ENCODE measurements at regions not wholly inside any gene's neighbourhood (a gene's known extent, or its start where the extent isn't known, plus 50 kb on each side); places are given as distances from the start of the nearest gene placed in this dataset.
A peak's percentile ranks its signal among the peaks of the same experiment; 100 is the strongest.

DNA sequence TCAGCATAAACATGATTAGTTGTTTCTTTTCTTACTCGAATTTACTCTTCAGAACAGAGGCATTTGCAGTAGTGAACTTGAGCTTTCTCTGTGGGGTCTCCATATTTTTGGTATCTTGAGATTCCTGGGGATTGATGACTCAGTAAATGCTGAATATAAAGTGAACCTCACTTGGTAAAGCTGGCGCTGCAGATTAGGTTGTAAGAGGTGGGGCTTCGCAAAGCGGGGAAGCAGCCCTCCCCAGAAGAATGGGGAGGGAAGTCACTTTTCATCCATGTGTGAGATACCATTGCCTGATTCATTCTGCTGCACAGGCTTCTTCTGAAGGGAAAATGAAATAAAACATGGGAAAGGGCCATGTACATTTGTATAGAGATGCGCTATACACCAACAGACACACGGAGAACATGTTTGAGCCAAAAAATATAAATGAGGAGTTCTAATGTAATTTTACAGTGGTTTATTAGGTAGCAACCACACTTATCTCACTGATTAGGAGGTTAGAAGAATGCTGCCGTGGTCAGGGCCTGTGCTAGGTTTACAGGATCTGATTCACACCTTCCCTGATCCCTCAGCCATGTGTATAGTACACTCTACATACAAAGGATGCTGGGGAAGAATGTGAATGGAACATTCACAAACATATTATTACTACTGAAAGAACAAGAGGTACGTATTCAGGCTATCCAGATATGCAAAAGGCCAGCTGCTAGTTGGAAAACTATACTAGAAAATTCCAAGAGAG, 63.5 kb downstream of the DNTTIP2 start:
- peak; percentile 39 for DNase-seq (ENCODE audit: low spot score)

- DNase-seq (ENCODE audit: low spot score): no peak
These were observed 64.1 kb downstream of the DNTTIP2 start for GRCh38 chr1:93814795-93815340.

GRCh38 chr1:93814059-93814794, 64.8 kb downstream of the DNTTIP2 start:
- peak; percentile 90 for DNase-seq (ENCODE audit: low spot score)

DNA sequence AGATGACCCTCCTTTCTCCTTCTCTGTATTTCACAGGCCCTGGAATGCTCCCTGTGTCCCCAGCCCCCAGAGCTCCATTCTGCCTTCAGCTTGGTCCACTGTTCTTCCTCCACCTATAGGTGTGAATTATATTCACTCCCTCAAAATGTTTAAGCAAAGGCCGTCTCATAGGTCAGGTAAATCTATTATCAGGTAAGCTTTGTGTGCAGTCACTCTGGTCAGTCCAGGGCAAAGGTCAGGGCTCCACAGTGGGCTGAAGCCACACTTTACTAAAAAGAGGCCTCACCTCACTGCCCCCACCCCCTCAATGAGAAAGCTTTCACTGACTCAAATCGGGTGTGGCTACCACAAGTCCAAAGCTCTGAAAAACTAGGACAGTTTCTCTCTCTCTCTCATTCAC, 65.9 kb downstream of the DNTTIP2 start:
- DNase-seq (ENCODE audit: low spot score): no peak

DNA sequence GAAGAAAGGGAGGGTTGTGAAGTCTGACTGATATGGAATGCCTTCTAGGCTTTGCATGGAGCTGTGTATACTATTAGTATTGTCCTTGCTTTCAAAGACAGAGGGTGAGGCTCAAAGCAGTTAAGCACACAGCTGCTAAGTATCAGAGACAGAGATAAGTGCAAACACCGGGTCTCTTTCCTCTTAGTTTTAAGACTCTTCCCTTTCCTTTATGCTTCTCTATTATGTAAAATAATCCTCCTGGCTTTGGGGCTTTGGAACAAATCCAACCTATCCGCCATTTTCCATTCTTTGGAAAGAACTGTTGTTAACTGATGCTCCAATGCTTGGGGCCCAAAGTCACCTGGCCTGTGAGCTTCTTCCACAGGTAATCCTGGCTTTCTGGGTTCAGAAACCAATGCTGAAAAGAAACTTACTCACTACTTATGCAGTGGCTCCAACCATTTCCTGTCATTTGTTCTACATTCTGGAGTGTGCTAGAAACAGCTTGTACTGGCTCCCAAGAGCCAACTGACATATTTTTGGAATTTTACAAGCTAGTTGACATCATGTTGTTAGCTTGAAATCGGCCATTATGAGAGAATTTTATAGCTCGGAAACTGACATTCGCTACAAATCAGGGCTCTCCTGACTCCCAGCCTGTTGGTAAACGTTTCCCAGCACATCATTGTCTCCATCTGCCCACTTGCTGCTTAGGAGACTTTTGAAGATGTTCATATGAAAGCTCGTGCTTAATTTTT, 67.5 kb downstream of the DNTTIP2 start:
- DNase-seq (ENCODE audit: low spot score): peak; percentile 31

- DNase-seq (ENCODE audit: low spot score): no peak
These were observed 68.7 kb downstream of the DNTTIP2 start for GRCh38 chr1:93810316-93810715.

DNA sequence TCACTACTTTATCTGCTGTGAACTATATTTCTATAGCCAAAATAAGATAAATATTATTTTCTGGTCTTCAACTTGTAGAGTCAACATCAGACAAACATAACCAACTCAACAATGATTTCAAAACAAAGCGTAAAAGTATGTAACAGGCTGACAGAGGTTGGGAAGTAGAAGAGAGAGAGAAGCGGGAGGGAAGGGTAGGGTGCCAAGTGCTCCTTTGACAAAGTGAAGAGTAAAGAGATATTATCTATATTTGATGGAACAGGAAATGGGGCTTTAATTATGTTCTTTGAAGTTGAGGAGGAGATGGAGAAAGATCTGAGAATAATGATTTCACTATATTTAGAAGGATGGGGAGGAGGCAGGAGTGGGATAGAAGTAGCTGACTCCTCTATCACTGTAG, 70.1 kb downstream of the DNTTIP2 start:
- no peak for DNase-seq (ENCODE audit: low spot score)

DNA sequence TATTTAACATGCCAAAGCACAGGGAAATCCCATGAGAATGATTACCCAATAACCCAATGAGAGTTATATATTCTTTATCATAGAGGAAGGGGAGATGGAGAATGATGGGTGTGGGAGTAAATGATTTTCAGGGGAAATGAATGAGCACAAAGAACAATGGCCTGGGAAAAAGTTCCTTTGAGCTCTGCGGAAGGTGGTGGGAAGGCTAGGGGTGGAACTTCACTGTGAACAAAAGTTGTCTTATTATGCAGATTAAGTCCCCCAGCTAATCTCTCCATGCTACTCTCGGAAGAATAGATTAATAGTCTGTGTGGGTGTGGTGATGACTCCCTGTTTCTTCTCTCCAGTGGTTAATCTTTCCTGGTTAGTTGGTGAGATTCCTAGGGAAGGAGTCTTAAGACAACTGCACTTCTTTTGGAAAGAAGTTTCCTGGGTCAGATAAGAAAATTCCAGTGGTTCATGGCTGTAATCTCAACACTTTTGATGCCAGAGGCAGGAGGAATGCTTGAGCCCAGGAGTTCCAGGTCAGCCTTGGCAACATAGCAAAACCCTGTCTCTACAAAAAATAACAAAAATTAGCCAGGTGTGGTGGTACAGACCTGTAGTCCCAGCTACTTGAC, 71.6 kb downstream of the DNTTIP2 start:
- DNase-seq (ENCODE audit: low spot score): no peak

GRCh38 chr1:93805027-93805610, 73.9 kb downstream of the DNTTIP2 start:
- DNase-seq (ENCODE audit: low spot score): no peak

DNA sequence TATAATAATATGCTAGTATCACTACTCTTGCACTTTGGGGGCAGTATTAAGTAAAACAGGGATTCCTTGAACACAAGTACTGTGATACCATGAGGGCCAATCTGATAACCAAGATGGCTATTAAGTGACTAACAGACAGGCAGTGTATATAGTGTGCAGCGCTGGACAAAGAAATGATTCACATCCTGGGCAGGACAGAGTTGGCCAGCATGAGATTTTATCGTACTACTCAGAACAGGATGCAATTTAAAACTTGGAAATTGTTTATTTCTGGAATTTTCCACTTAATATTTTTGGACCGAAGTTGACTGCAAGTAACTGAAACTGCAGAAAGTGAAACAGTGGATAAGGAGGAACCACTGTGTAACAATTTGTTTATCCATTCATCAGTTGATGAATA, 74.6 kb downstream of the DNTTIP2 start:
- DNase-seq (ENCODE audit: low spot score): no peak

- DNase-seq (ENCODE audit: low spot score): no peak
These were observed 77.5 kb downstream of the DNTTIP2 start for GRCh38 chr1:93801471-93801870.

DNA sequence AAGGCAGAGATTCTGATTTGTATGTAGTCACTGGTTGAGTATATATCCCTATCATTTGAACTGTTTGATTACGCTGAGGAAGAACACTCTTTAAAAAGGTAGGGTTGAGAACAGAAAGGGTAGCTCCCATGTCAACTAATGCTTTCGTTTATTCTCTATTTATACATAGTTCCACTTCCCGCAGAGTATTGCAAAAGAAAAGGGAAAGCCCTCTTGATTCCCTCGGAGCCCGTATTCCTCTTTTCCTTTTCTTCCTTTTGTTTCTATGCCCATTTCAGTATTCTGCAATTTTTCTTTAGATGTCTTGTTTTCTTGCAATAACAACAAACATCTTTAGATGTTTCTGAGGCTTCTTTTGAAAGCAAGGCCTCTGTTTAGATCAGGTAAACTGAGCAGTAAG, 78.2 kb downstream of the DNTTIP2 start:
- no peak for DNase-seq (ENCODE audit: low spot score)

GRCh38 chr1:93798291-93798690, 80.7 kb downstream of the DNTTIP2 start:
- no peak for DNase-seq (ENCODE audit: low spot score)

- DNase-seq (ENCODE audit: low spot score): no peak
These were observed 94.5 kb downstream of the DNTTIP2 start for GRCh38 chr1:93784538-93784937.

DNA sequence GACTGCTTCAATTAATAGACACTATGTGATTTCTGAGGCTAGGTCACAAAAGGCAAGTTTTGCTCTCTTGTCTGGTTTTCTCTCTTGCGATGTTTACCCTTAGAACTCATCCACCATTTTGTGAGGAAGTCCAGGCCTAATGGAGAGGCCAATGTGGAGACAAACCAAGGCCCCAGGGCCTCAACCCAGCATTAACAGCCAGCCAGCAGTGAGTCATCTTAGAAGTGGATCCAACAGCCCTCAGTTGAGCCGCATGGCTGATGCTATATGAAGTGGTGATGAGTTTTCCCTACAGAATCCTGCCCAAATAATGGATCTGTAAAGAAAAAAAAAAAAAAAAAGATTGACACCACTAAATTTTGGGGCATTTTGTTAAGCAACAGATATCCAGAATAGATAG, 95.1 kb downstream of the DNTTIP2 start:
- DNase-seq (ENCODE audit: low spot score): no peak

DNA sequence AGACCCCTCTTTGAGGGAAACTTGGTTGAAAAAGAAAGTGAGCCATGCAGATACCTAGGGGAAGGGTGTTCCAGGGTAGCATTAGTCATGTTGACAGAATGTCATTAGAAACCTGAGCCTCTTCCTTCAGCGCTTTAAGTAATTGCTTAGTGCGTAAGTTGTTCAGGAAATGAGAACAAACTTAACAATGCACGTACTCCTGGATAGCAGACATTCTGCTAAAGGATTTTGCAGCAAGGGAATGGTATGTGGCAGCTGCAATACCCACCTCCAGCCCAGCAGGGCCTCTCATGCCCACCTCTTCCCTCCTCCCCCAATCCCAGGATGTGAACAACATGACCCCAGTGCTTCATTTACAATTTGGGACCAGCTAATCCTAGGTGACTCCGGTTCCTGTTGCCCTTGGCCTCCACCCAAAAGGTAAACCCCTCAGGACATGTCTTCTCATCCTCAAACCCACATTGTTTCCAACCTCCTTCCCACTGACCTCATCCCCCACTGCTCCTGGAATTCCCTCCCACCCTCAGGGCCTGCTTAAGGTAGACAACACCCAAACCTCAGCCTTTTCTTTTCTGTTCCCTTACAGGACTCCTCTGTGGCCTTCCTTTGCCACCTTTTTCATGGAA, 98.0 kb upstream of the BCAR3 start:
- no peak for DNase-seq (ENCODE audit: low spot score)

DNA sequence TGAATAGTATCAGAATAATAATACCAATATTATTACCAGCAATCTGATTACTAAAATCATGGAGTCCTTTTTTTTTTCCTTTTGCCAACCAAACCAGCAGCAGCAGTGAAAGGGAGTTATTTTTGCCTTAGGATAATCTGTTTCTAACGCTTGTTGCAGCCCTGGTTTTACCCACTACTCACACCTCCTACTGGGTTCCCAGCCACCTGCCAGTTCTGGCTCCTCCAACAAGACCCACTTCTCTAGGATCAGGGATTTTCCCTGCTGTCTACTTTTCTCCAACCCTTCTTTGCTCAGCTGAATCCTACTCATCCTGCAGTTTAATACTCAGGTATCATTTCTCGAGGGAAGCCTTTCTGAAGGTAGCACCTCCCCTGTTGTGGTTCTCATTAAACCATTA, 96.8 kb upstream of the BCAR3 start:
- peak; percentile 51 for DNase-seq (ENCODE audit: low spot score)

GRCh38 chr1:93777255-93777654, 95.6 kb upstream of the BCAR3 start:
- no peak for DNase-seq (ENCODE audit: low spot score)

- DNase-seq (ENCODE audit: low spot score): no peak
These were observed 95.1 kb upstream of the BCAR3 start for GRCh38 chr1:93776728-93777127.

GRCh38 chr1:93775224-93775623, 93.6 kb upstream of the BCAR3 start:
- no peak for DNase-seq (ENCODE audit: low spot score)

DNA sequence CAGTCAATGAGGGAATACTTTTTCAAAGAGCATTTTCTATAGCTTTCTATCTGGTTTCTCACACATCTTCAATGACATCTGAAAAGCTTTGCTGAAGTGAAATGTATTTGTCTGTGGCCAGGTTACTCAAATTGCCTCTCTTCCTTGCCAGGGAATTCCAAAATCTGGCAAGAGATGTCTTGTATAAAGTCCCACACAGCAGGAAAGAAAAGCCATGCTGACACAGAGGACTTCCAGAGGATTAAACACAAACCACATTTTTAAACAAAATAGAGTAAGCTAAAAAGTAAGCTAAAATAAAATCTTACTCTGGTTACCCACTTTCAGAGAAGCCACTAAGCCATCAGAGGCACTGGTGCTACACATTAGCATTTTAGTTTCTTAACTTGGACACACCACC, 93.1 kb upstream of the BCAR3 start:
- DNase-seq (ENCODE audit: low spot score): no peak

Data from Ammon's horn (tissue), 1 donor.